ENCODE measurements at regions not wholly inside any gene's neighbourhood (a gene's known extent, or its start where the extent isn't known, plus 50 kb on each side); places are given as distances from the start of the nearest gene placed in this dataset.
"Not testable (repeated sequence)": the region's sequence is repeated elsewhere in the genome, so short reads cannot be mapped to it uniquely, and the experiment has no call there.

DNA sequence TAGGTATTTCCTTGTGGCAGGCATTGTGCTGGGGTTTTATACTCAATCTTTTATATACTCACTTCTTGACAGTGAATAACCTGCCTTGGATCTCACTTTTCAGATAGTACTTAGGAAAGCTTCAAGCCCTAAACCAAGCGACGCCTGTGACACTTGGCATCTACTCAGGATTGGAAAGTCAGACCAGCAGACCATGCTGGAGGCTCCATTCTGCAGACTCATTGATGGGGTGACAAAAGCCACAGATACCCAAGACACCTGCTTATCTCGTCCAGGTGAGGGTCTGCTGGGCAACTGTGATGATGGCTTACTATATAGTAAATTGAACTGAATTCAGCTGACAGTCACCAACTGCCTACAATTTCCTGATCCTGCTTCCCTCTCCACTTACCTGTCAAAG lies 79.4 kb upstream of the MRPS22 start:
- DNase-seq (ENCODE audit: insufficient read length, low spot score) (no peak), FAIRE-seq (no peak)
- TF ChIP-seq POLR2A (IDR thresholded peaks at IDR 0.05; ENCODE audit: low read depth, low read length): no peak

DNA sequence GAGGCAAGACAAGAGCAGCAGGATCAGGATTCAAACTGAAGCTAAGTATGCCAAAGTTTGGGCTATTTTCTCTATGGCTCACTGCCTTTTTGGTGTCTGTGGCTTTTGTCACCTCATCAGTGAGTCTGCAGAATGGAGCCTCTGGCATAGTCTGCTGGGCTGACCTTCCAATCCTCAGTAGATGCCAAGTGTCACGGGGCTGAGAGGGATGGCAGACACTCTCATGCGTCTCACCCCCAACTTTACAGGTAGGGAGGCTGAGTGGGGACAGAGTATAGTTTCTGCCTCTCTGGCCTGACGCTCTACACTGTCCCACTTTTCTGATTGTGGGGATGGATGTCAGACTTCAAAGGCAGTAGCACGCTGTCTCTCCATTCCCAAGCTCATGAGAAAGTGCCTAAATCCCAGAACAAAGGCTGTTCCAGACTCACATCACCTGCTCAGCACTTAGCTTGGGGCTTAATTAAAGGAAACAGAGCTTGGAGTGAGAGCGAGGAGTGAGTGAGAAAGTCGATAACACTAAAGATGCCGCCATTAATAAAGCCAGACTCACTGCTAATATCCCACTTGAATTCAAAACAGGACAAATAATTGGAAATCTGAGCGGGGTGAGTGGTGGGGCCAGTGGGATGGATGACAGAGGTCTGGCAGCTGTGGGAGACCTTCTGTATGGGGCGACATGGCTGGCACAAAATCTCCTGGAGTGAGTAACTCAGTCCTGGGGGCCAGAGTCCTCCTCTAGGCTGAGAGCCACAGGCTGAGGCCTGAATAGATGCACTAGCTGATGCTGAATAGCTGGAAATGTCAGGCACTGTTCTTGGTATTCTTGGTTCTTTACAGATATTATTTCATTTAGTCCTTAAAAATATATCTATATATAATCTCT lies 78.4 kb upstream of the MRPS22 start:
- no peak for TF ChIP-seq POLR2A (IDR thresholded peaks at IDR 0.05; ENCODE audit: low read depth, low read length)
- DNase-seq (ENCODE audit: insufficient read length, low spot score) (no peak), FAIRE-seq (no peak)

DNA sequence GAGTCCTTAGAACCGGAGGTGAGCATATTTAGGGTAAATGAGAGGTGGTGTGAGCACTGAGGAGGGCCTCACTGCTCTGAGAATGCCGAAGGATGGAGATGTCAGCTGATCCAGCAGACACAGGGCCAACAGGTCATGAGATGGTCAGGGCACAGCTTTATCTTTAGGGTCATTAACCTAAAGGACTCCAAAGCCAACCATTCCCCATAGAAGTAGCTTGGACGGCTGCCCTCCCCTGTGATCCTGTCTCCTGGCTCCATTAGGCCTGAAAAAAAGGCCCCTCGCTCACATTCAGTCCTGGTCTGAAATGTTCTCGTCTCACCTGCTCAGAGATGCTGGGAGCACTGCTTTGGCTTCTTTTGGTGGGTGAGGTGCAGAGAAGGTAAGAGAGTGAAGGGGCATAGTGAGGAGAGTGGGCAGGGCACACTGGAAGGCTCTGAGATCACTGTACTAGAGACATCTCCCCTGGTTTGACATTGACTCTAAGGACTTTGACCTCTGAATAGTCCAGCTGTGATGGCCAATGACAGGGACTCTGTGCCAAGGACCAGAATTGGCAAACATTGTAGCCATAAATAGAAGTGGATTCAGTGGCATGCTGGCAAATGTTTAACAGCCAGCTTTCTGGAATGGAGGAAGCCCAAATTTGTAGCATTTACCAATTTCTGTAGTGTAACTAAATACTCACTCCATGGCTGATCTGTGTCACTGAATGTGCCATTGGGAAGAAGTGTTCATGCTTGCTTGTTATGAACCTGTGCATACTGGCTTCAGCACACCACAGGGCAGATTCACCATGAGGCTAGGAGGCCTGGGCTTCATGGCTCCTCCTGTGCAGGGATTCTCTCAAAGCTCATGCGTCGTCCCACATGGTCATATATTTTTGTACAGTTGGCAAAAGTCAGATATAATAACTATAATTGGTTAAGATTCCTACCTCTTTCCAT lies 76.2 kb upstream of the MRPS22 start:
- TF ChIP-seq POLR2A (IDR thresholded peaks at IDR 0.05; ENCODE audit: low read depth, low read length): no peak
- no peak for FAIRE-seq
- no peak for DNase-seq (ENCODE audit: insufficient read length, low spot score)

DNA sequence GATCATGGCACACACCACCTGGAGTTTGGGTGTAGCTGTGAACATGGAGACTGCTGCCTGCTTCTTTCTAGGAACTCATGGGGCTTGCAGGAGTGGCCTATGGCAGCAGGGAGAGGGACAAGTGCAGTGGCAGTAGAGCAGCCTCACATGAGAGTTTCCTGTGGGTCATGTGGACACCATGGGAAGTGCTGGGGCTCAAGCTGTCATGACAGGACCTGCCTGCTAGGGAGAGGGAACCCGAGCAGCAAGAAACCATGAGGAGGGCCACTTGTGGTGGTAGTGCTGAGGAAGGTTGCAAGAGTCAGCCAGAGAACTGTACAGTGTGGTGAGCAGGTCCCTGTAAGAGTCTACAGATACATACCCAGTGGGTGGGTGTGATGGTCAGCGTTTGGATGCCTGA lies 73.8 kb upstream of the MRPS22 start:
- TF ChIP-seq POLR2A (IDR thresholded peaks at IDR 0.05; ENCODE audit: low read depth, low read length): no peak
- no peak for FAIRE-seq

DNA sequence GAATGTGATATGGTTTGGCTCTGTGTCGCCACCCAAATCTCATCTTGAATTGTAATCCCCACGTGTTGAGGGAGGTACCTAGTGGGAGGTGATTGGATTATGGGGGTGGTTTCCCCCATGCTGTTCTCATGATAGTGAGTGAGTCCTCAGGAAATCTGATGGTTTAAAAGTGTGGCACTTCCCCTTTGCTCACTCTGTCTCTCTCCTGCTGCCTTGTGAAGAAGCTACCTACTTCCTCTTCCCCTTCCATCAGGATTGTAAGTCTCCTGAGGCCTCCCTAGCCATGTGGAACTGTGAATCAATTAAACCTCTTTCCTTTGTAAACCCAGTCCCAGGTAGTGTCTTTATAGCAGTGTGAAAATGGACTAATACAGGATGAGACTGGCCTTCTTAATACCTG lies 73.2 kb upstream of the MRPS22 start:
- not testable (repeated sequence) for DNase-seq (ENCODE audit: insufficient read length, low spot score); FAIRE-seq

More for the DNA sequence above, 73.8 kb upstream of the MRPS22 start:
- no peak for DNase-seq (ENCODE audit: insufficient read length, low spot score)

DNA sequence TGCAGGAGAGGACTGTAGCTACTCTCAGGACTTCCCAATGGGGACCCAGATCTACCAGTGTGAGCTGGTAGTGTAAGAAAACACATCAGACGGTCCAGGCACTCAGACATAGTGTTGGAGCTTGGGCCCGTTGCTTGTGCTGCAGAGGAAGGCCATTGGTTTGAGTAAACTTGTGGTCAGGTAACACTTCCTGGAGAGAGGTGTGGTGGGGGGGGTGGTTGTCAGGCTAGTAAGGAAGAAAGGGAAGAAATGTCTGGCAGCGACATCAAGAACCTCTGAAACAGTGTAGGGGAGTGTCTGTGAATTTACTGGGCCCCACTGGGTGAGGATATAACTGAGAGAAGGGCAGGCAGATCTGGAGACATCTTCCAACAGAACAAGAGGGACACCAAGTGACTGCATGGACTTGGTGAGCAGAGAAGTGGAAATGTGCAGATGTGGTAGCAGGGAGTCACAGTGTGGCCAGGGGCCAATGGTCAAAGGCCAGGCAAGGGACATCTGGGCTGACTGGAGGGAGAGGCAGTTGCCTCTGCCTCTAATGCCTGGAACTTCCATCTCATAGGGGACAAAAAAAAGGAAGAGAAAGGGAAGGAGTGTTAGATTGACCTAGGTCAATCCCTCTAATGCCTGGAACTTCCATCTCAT lies 63.7 kb upstream of the MRPS22 start:
- FAIRE-seq (no peak), DNase-seq (ENCODE audit: insufficient read length, low spot score) (no peak)
- TF ChIP-seq POLR2A (IDR thresholded peaks at IDR 0.05; ENCODE audit: low read depth, low read length): no peak

DNA sequence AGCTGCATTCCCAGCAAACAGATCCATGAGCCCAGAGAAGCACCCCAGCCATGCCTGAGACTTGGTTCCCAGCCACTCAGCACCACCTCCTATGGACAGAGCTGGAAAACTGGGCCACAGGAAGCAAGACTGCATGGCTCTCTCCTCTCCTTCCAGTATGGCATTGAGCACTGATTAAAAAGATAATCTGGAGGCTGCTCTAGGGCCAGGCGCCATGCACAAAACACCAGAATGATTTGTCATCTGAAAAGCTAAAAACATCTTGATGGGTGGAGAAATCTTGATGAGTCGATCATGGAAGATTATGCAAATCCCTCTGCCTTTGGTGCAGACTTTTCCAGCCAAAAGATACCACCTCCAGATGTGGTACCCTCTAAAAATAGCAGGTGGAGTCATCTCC lies 62.7 kb upstream of the MRPS22 start:
- no peak for DNase-seq (ENCODE audit: insufficient read length, low spot score)

DNA sequence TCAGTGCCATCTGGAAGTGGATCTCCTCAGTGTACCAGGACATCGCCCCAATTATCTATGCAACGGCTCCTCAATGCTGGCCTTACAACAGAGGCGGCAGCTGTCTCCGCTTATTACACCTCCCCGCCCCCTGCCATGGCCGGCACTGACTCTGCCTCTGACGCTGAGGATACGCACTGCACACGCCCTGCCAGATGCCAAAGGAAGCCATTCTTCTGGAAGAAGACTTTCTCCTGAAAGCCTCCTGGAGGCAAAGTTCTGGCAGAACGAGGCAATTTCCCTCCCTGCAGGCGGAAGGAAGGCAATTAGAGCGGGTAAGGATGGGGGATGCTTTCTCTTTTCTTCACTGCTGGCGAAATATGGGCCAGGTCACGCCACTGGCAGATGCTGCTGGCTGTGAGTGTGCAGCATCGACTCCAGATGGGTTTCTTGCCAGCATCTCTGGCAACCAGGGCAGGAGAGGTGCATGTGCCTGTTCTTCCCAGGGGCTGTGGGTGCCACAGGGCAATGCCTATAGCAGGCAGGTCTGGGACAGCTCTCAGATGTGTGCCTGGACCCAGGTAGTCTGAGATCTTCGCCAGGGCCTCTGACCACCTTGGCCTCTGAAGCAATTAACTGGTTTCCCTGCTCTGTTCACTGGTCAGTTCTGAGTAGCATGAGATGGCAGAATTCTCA lies 62.2 kb upstream of the MRPS22 start:
- FAIRE-seq (no peak), DNase-seq (ENCODE audit: insufficient read length, low spot score) (no peak)

More for the DNA sequence above, 62.7 kb upstream of the MRPS22 start:
- FAIRE-seq: no peak
- TF ChIP-seq POLR2A (IDR thresholded peaks at IDR 0.05; ENCODE audit: low read depth, low read length): no peak

DNA sequence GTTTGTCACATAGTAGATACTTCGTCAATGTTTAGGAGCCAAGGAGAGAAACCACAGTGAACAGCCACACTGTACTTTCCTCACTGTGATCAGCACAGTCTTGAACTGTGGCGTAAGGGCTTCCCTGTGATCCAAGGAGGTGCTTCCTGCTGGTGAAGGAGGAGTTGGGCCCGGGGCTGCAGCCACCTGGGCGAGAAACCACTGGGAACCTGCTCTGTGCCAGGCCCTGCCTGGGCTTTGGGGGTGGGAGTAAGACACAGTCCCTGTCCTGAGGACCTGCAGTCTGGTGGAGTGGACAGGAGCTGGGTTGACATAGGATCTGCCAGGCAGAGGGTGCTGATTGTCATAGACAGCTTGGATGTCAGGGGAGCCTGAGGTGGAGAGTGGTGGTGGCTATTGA lies 60.5 kb upstream of the MRPS22 start:
- DNase-seq (ENCODE audit: insufficient read length, low spot score): no peak
- no peak for FAIRE-seq
- TF ChIP-seq POLR2A (IDR thresholded peaks at IDR 0.05; ENCODE audit: low read depth, low read length): no peak

More for the DNA sequence above, 62.2 kb upstream of the MRPS22 start:
- 0 out of 2 replicates have a peak, but pooled peaks have one; percentile 17 for TF ChIP-seq POLR2A (IDR thresholded peaks at IDR 0.05; ENCODE audit: low read depth, low read length)

DNA sequence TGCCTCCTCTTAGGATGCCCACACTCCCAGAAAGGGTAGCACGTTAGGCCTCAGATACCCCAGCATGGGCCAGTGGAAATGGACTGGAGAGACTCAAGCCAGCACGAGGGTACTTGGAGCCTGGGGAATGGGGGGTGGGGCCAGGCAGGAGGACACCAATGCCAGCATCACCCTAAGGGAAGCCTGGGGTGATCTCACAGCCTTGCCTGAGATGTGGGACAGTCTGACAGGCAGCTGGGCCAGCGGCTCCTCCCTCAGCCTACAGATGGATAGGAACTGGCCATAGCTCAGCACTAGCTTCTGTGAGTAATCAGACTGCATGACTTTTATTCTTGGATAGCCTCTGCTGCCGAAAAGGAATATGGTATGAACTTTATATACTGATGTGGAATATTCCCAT lies 59.6 kb upstream of the MRPS22 start:
- no peak for FAIRE-seq
- no peak for TF ChIP-seq POLR2A (IDR thresholded peaks at IDR 0.05; ENCODE audit: low read depth, low read length)
- DNase-seq (ENCODE audit: insufficient read length, low spot score): no peak

DNA sequence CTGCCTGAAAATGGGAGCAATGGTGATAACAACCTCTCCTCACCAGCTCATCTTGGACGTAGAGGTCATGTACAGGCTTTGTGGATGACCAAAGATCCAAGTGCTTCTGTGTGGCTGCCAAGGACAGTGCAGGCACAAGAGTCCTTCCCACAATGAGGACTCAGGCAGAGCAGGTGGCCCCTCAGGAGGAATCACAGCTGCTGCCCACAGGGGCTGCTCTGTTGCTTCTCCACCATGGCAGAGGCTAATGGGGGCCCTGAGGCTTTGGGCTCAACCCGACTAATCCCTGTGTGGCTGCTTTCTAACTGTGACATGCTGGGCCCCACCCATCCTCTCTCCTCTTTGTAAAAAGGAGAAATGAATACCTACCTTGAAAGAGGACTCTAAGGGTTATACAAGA lies 58.1 kb upstream of the MRPS22 start:
- FAIRE-seq (no peak), DNase-seq (ENCODE audit: insufficient read length, low spot score) (no peak)
- no peak for TF ChIP-seq POLR2A (IDR thresholded peaks at IDR 0.05; ENCODE audit: low read depth, low read length)

DNA sequence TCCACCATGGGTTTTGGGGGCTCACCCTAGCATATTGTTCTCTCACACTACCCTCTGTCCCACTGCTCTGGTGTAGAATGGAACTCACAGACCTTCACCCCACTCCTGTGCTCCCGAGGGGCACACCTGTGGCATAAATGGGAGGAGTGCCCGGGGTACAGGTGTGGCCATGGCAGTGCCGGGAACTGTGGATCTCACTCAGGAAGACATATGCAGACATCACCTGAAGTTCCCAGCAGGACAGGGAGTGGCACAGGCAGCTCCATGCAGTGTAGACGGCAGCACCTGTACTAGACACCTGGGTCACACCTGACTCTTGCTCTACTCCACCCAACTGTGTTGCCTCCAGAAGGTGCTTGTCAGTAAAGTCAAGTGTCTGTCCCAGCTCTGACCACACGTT lies 57.6 kb upstream of the MRPS22 start:
- no peak for TF ChIP-seq POLR2A (IDR thresholded peaks at IDR 0.05; ENCODE audit: low read depth, low read length)
- DNase-seq (ENCODE audit: insufficient read length, low spot score): no peak
- FAIRE-seq: no peak

DNA sequence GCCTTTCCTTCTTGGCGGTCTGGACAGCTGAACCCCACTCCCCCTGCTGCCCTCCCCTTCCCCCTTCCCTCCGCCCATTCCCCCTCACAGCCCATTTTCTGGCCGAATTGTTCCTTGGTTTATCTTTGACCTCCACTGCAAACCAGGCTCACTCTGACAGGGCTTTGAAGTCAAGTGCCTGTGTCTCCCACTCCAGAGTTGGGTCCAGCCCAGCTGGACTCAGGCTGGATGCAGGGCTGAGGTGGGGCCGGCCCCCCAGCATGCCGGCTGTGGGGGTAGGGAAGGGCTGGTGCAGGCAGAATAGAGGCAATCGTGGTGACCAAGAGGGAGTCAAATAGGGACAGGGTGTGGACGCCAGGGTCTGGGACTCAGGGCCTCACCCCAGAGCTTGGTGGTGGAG lies 57.0 kb upstream of the MRPS22 start:
- no peak for FAIRE-seq
- no peak for TF ChIP-seq POLR2A (IDR thresholded peaks at IDR 0.05; ENCODE audit: low read depth, low read length)
- DNase-seq (ENCODE audit: insufficient read length, low spot score): no peak
